Non-pigmented ciliary epithelial cell (primary cell): ENCODE measurements at regions not wholly inside any gene's neighbourhood (a gene's known extent, or its start where the extent isn't known, plus 50 kb on each side); places are given as distances from the start of the nearest gene placed in this dataset.

Experiments used
- DNase-seq: peaks from one replicate; pipeline ENCODE4 v3.0.0-alpha.2; 2010; ENCODE audit warnings: low read depth

- no peak for DNase-seq
These were observed 271.5 kb downstream of the MEX3B start for GRCh38 chr15:81774309-81774708.

- DNase-seq = no peak
These were observed 277.0 kb downstream of the MEX3B start for GRCh38 chr15:81768773-81769172.

- DNase-seq = no peak
These were observed 278.9 kb downstream of the MEX3B start for GRCh38 chr15:81766829-81767475.

- DNase-seq = no peak
These were observed 280.0 kb downstream of the MEX3B start for GRCh38 chr15:81765816-81766215.

GRCh38 chr15:81763304-81763703 is 282.5 kb downstream of the MEX3B start:
- DNase-seq = no peak

- DNase-seq = no peak
These were observed 285.1 kb downstream of the MEX3B start for GRCh38 chr15:81760686-81761085.

- DNase-seq = no peak
These were observed 287.0 kb downstream of the MEX3B start for GRCh38 chr15:81758818-81759284.

- no peak for DNase-seq
These were observed 290.2 kb downstream of the MEX3B start for GRCh38 chr15:81755626-81756025.

GRCh38 chr15:81754078-81754477 is 291.7 kb downstream of the MEX3B start:
- no peak for DNase-seq

- no peak for DNase-seq
These were observed 292.8 kb downstream of the MEX3B start for GRCh38 chr15:81752974-81753373.

GRCh38 chr15:81752546-81752942 is 293.3 kb downstream of the MEX3B start:
- DNase-seq = no peak

- no peak for DNase-seq
These were observed 293.8 kb downstream of the MEX3B start for GRCh38 chr15:81751816-81752545.

- no peak for DNase-seq
These were observed 294.6 kb downstream of the MEX3B start for GRCh38 chr15:81751256-81751655.

GRCh38 chr15:81749716-81750375 is 296.0 kb downstream of the MEX3B start:
- no peak for DNase-seq

GRCh38 chr15:81747482-81747881 is 298.3 kb downstream of the MEX3B start:
- no peak for DNase-seq

GRCh38 chr15:81747026-81747425 is 298.8 kb downstream of the MEX3B start:
- no peak for DNase-seq

GRCh38 chr15:81744364-81744763 is 301.5 kb downstream of the MEX3B start:
- DNase-seq = no peak

GRCh38 chr15:81740416-81740815 is 305.4 kb downstream of the MEX3B start:
- DNase-seq = no peak

GRCh38 chr15:81729340-81729739 is 316.5 kb downstream of the MEX3B start:
- no peak for DNase-seq

- DNase-seq = no peak
These were observed 317.1 kb downstream of the MEX3B start for GRCh38 chr15:81728726-81729125.

- no peak for DNase-seq
These were observed 320.2 kb downstream of the MEX3B start for GRCh38 chr15:81725590-81725989.

GRCh38 chr15:81724536-81724935 is 321.3 kb downstream of the MEX3B start:
- DNase-seq = no peak

- no peak for DNase-seq
These were observed 322.1 kb downstream of the MEX3B start for GRCh38 chr15:81723701-81724100.
